IMR-90 (cell line): ENCODE measurements at regions not wholly inside any gene's neighbourhood (a gene's known extent, or its start where the extent isn't known, plus 50 kb on each side); places are given as distances from the start of the nearest gene placed in this dataset.
A peak's percentile ranks its signal among the peaks of the same experiment; 100 is the strongest.

Experiments used
- ATAC-seq: fragments of 200-7000 bp; cut with Tn5 transposase; 2 replicates; pipeline ENCODE4 v1.9.1; 2020; ENCODE audit warnings: low read depth, mild to moderate bottlenecking, moderate library complexity
- BruUV-seq: library from RNA; stranded (reverse); fragments of 400-500 nt; replicated peaks from 2 replicates; lab custom pipeline; 2021; lab: Mats Ljungman, UMichigan
- CTCF ChIA-PET: fragments of 300-600 bp; formaldehyde crosslinking; extraction: SDS; loops from one replicate; lab custom pipeline; 2021; ENCODE audit warnings: antibody characterized with exemption; lab: Yijun Ruan, JAX
- POLR2A ChIA-PET: fragments of 300-600 bp; sonication (Branson Sonifier 250); formaldehyde crosslinking; loops from one replicate; lab custom pipeline; 2022; ENCODE audit warnings: antibody characterized with exemption; ENCODE audit not compliant: unreplicated experiment; lab: Charles Lee
- DNase-seq: peaks from one replicate; pipeline ENCODE4 v3.0.0; 2013
- H2AFZ ChIP-seq: replicated peaks from 2 replicates; pipeline ENCODE3; 2013; ENCODE audit warnings: low read length, mild to moderate bottlenecking; ENCODE audit not compliant: poor library complexity
- H2AK5ac ChIP-seq: 2 replicates; pipeline ENCODE4 v1.6.1; 2013; ENCODE audit warnings: low read depth, low read length, inconsistent platforms
- H2AK9ac ChIP-seq: replicated peaks from 2 replicates; pipeline ENCODE3; 2013; ENCODE audit warnings: mild to moderate bottlenecking, low read depth, low read length, moderate library complexity; ENCODE audit not compliant: poor library complexity
- H2BK120ac ChIP-seq: 2 replicates; pipeline ENCODE4 v1.6.1; 2013; ENCODE audit warnings: low read depth, low read length, inconsistent platforms
- H2BK15ac ChIP-seq: 3 replicates; pipeline ENCODE4 v1.6.1; 2013; ENCODE audit warnings: low read depth, low read length, inconsistent platforms
- H2BK20ac ChIP-seq: 2 replicates; pipeline ENCODE4 v1.6.1; 2013; ENCODE audit warnings: low read depth, mild to moderate bottlenecking, inconsistent platforms, low read length, moderate library complexity
- H2BK5ac ChIP-seq: 2 replicates; pipeline ENCODE4 v1.6.1; 2013; ENCODE audit warnings: mild to moderate bottlenecking, low read depth, low read length, inconsistent platforms; ENCODE audit not compliant: poor library complexity, severe bottlenecking
- H3K14ac ChIP-seq: replicated peaks from 2 replicates; pipeline ENCODE4 v1.6.1; 2013; ENCODE audit warnings: low read depth, low read length, inconsistent platforms
- H3K18ac ChIP-seq: 2 replicates; pipeline ENCODE4 v1.6.1; 2013; ENCODE audit warnings: low read depth, low read length, control low read depth
- H3K23ac ChIP-seq: 2 replicates; pipeline ENCODE4 v1.6.1; 2013; ENCODE audit warnings: low read depth, low read length, inconsistent platforms
- H3K27ac ChIP-seq: 2 replicates; pipeline ENCODE4 v1.5.1; 2013; ENCODE audit warnings: mild to moderate bottlenecking, control low read depth, low read length; ENCODE audit not compliant: insufficient read depth
- H3K27me3 ChIP-seq: 2 replicates; pipeline ENCODE4 v1.6.1; 2013; ENCODE audit warnings: low read length; ENCODE audit not compliant: control insufficient read depth, insufficient read depth
- H3K36me3 ChIP-seq: 2 replicates; pipeline ENCODE4 v1.6.1; 2013; ENCODE audit warnings: low read length, mixed read lengths; ENCODE audit not compliant: control insufficient read depth, insufficient read depth
- H3K4ac ChIP-seq: 2 replicates; pipeline ENCODE4 v1.6.1; 2013; ENCODE audit warnings: low read depth, low read length, inconsistent platforms
- H3K4me1 ChIP-seq: 2 replicates; pipeline ENCODE4 v1.6.1; 2013; ENCODE audit warnings: low read length, mixed read lengths; ENCODE audit not compliant: control insufficient read depth, insufficient read depth
- H3K4me2 ChIP-seq: 2 replicates; pipeline ENCODE4 v1.6.1; 2013; ENCODE audit warnings: low read depth, mild to moderate bottlenecking, control low read depth, low read length, moderate library complexity
- H3K4me3 ChIP-seq: 2 replicates; pipeline ENCODE4 v1.5.1; 2013; ENCODE audit warnings: low read depth, mild to moderate bottlenecking, control low read depth, low read length, moderate library complexity; ENCODE audit not compliant: insufficient read depth
- H3K56ac ChIP-seq: 2 replicates; pipeline ENCODE4 v1.6.1; 2013; ENCODE audit warnings: low read length, inconsistent platforms; ENCODE audit not compliant: insufficient read depth; ENCODE audit errors: extremely low read depth
- H3K79me1 ChIP-seq, 2 experiments: 2 replicates each; pipeline ENCODE4 v1.6.1; 2013; ENCODE audit warnings: low read length in 2 of 2, inconsistent platforms in 1 of 2, low read depth in 1 of 2
- H3K9ac ChIP-seq: 2 replicates; pipeline ENCODE4 v1.6.1; 2013; ENCODE audit warnings: low read depth, low read length, control low read depth
- H3K9me1 ChIP-seq: 2 replicates; pipeline ENCODE4 v1.6.1; 2013; ENCODE audit warnings: low read length, inconsistent platforms; ENCODE audit not compliant: insufficient read depth
- H3K9me3 ChIP-seq: 2 replicates; pipeline ENCODE4 v1.6.1; 2013; ENCODE audit warnings: low read length; ENCODE audit not compliant: control insufficient read depth, insufficient read depth
- H4K20me1 ChIP-seq: 2 replicates; pipeline ENCODE4 v1.6.1; 2013; ENCODE audit warnings: low read length, inconsistent platforms; ENCODE audit not compliant: insufficient read depth
- H4K5ac ChIP-seq: 2 replicates; pipeline ENCODE4 v1.6.1; 2013; ENCODE audit warnings: mild to moderate bottlenecking, low read depth, low read length, control low read depth
- H4K8ac ChIP-seq, 2 experiments: 2 replicates each; pipeline ENCODE4 v1.6.1; 2013; ENCODE audit warnings: low read depth in 2 of 2, low read length in 2 of 2, control low read depth in 1 of 2, inconsistent platforms in 1 of 2
- H4K91ac ChIP-seq: 2 replicates; pipeline ENCODE4 v1.6.1; 2013; ENCODE audit warnings: low read depth, low read length, inconsistent platforms; ENCODE audit not compliant: insufficient read depth
- FOS ChIP-seq: fragments of 150-350 bp; IDR thresholded peaks from 2 replicates; pipeline ENCODE4 v1.6.1; 2016; ENCODE audit warnings: low read depth, low read length
- MAFK ChIP-seq: IDR thresholded peaks from 2 replicates; pipeline ENCODE4 v1.6.1; 2012; ENCODE audit warnings: low read depth, low read length, improper control_type of control experiment
- MXI1 ChIP-seq: IDR thresholded peaks from 2 replicates; pipeline ENCODE4 v1.6.1; 2012; ENCODE audit warnings: low read depth, mild to moderate bottlenecking, low read length, moderate library complexity, borderline replicate concordance
- POLR2A ChIP-seq: IDR thresholded peaks from 2 replicates; pipeline ENCODE4 v1.6.1; 2012; ENCODE audit warnings: mild to moderate bottlenecking, low read depth, low read length
- SMC3 ChIP-seq: fragments of 150-350 bp; IDR thresholded peaks from 2 replicates; pipeline ENCODE4 v1.6.1; 2016; ENCODE audit warnings: low read depth, mild to moderate bottlenecking, antibody characterized with exemption, low read length, moderate library complexity
- WGBS, 2 experiments: methylation state at CpG; one replicate each; pipeline versions ENCODE4 v1.1.5 to v1.1.7; 2013; ENCODE audit warnings: missing lambda C conversion rate in 2 of 2; ENCODE audit not compliant: insufficient read length in 1 of 2; ENCODE audit errors: extremely low coverage in 2 of 2; 5-methylcytosine and 5-hydroxymethylcytosine counted together
- dilution Hi-C: fragments of 300-500 bp; cut with HindIII; formaldehyde crosslinking; loops from one replicate; pipeline ENCODE4 v1.14.3; 2018; ENCODE audit warnings: low sequenced_read_pairs; ENCODE audit not compliant: unreplicated experiment
- in situ Hi-C: fragments of 300-500 bp; cut with MboI; formaldehyde crosslinking; loops from 3 replicates; pipeline ENCODE4 v1.14.3; 2019; ENCODE audit warnings: low sequenced_read_pairs, inconsistent platforms, mixed read lengths
- intact Hi-C: fragments of 100-400 bp; cut with micrococcal nuclease; formaldehyde crosslinking; loops from 2 replicates; pipeline ENCODE4 v1.10.0; 2022
- TF ChIP-seq, protein P1 (sequence below): fragments of 150-350 bp; IDR thresholded peaks from 2 replicates; pipeline ENCODE4 v1.6.1; 2017; ENCODE audit warnings: mild to moderate bottlenecking, antibody characterized with exemption, low read length, low read depth
- TF ChIP-seq, protein P2 (sequence below): conservative IDR thresholded peaks from 2 replicates; pipeline ENCODE4 v1.5.1; 2012; ENCODE audit warnings: mild to moderate bottlenecking, low read depth, low read length, improper control_type of control experiment

DNA sequence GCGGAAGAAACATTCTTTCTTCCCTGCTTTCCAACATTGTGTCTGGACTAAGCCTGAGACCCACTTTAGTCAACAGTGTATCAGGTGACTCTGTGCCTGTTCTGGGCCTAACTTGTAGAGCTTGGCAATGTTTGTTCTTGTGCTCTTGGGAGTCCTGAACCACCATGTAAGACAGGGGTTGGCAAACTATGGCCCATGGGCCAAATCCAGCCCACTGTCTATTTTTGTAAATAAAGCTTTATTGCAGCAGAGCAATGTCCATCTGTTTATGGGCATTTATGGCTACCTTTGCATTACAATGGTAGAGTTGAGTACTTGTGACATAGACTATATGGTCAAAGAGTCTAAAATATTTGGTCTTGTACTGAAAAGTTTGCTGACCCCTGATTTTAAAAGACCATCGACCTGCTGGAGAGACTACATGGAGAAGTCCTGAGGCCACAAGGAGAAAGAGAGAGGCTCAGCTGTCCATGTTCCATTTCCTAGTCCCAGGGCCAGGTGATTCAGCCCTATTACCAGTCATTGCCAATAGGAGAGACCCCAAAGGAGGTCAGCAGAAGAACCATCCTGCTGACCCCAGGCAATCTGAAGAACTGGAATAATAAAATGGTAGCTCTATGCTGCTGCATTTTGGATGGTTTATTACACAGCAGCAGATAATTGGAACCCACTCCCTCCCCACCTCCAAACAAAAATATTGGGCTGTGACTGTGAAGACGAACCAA is 211.3 kb downstream of the AUH start:
- no peak overlapping the region for H3K4me2 ChIP-seq
- H3K23ac ChIP-seq, result no peak overlapping the region
- ChIA-PET POLR2A (no interaction called here), CTCF (no interaction called here)
- 100% methylated on average over 1 of the region's 3 CpGs; no CpG with 5 or more reads in 1 of the 2 experiments for WGBS, 2 experiments
- H3K9ac ChIP-seq, result no peak overlapping the region
- ATAC-seq, result no peak
- H3K9me3 ChIP-seq, result peaks cover 9% of the 10 kb centered on the region
- peak overlapping the region; percentile 43 for H2BK5ac ChIP-seq
- peak overlapping the region; percentile 65; the same call in 2 of the 3 replicates for H2BK15ac ChIP-seq
- in situ Hi-C loops, result no loop called here
- H4K8ac ChIP-seq, result peak overlapping the region in 1 of 2 experiments; percentile 2; a peak in 1 of 4 replicates
- no peak overlapping the region for H3K14ac ChIP-seq
- H3K4me3 ChIP-seq, result no peak overlapping the region
- TF ChIP-seq SMC3, result no peak
- TF ChIP-seq, protein P1, sequence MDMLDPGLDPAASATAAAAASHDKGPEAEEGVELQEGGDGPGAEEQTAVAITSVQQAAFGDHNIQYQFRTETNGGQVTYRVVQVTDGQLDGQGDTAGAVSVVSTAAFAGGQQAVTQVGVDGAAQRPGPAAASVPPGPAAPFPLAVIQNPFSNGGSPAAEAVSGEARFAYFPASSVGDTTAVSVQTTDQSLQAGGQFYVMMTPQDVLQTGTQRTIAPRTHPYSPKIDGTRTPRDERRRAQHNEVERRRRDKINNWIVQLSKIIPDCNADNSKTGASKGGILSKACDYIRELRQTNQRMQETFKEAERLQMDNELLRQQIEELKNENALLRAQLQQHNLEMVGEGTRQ, result no peak
- TF ChIP-seq MAFK, result no peak
- TF ChIP-seq POLR2A, result no peak
- TF ChIP-seq, protein P2, sequence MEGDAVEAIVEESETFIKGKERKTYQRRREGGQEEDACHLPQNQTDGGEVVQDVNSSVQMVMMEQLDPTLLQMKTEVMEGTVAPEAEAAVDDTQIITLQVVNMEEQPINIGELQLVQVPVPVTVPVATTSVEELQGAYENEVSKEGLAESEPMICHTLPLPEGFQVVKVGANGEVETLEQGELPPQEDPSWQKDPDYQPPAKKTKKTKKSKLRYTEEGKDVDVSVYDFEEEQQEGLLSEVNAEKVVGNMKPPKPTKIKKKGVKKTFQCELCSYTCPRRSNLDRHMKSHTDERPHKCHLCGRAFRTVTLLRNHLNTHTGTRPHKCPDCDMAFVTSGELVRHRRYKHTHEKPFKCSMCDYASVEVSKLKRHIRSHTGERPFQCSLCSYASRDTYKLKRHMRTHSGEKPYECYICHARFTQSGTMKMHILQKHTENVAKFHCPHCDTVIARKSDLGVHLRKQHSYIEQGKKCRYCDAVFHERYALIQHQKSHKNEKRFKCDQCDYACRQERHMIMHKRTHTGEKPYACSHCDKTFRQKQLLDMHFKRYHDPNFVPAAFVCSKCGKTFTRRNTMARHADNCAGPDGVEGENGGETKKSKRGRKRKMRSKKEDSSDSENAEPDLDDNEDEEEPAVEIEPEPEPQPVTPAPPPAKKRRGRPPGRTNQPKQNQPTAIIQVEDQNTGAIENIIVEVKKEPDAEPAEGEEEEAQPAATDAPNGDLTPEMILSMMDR, result no peak
- no peak for TF ChIP-seq FOS
- TF ChIP-seq MXI1, result no peak
- intact Hi-C loops, result no loop called here
- H2AK5ac ChIP-seq, result no peak overlapping the region
- no peaks in the 10 kb centered on the region for H3K79me1 ChIP-seq
- H3K4me1 ChIP-seq, result peaks cover 2% of the 10 kb centered on the region; the same call in 1 of the 2 replicates
- H2AFZ ChIP-seq, result no peak overlapping the region
- H2BK20ac ChIP-seq, result peak overlapping the region; percentile 54; the same call in 1 of the 2 replicates
- no peak overlapping the region for H3K18ac ChIP-seq
- dilution Hi-C loops, result no loop called here
- no peak overlapping the region for H2AK9ac ChIP-seq
- BruUV-seq, result no TSS peak
- H3K27me3 ChIP-seq, result no peaks in the 10 kb centered on the region
- H3K56ac ChIP-seq, result no peak overlapping the region
- H4K91ac ChIP-seq, result 0 out of 2 replicates have a peak overlapping the region, but pooled peaks have one; percentile 32
- no peak overlapping the region for H3K4ac ChIP-seq
- H3K9me1 ChIP-seq, result no peaks in the 10 kb centered on the region
- H3K36me3 ChIP-seq, result no peaks in the 10 kb centered on the region
- H4K20me1 ChIP-seq, result no peaks in the 10 kb centered on the region
- no peak overlapping the region for H3K27ac ChIP-seq
- DNase-seq, result no peak
- H4K5ac ChIP-seq, result peak overlapping the region; percentile 26; the same call in 1 of the 2 replicates
- H2BK120ac ChIP-seq, result no peak overlapping the region
